ENCODE measurements at regions not wholly inside any gene's neighbourhood (a gene's known extent, or its start where the extent isn't known, plus 50 kb on each side); places are given as distances from the start of the nearest gene placed in this dataset.

DNA sequence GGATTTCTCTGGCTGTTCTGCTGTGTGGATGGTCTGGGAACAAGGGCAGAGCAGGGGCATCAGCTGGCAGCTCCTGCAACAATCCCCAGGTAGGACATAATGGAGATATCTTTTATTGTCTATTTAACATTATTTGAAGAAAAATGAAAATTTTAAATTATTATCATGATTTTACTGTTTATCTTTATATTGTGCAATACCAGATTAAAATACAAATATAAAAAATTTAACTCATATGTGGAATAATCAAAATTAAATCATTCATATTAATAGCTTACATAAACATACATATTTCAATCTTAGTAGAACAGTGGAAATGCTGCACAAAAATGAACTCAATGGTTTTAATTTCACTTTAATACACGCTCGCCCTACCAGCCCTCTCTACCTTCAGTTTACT, 70.6 kb upstream of the FAM110C start:
- H3K9ac ChIP-seq: no peak overlapping the region
- H3K4me3 Mint-ChIP-seq: no peak overlapping the region
- no peak overlapping the region for H3K4me3 ChIP-seq
- H3K79me2 ChIP-seq (ENCODE audit: low read depth): no peaks in the 10 kb centered on the region
- H3K36me3 Mint-ChIP-seq: no peaks in the 10 kb centered on the region
- no peaks in the 10 kb centered on the region for H3K36me3 ChIP-seq
- peaks cover 3% of the 10 kb centered on the region for H3K4me1 Mint-ChIP-seq
- H4K20me1 ChIP-seq (ENCODE audit: low read depth): no peaks in the 10 kb centered on the region
- no peaks in the 10 kb centered on the region for H3K27me3 Mint-ChIP-seq (ENCODE audit: insufficient read depth, low read depth)
- H3F3A ChIP-seq (ENCODE audit: low read depth): no peaks in the 10 kb centered on the region
- no peaks in the 10 kb centered on the region for H3K27me3 ChIP-seq
- H3K4me1 ChIP-seq: no peaks in the 10 kb centered on the region
- no peak overlapping the region for H3K27ac ChIP-seq
- no peaks in the 10 kb centered on the region for H3K9me3 ChIP-seq (ENCODE audit: low read depth)
- no peak overlapping the region for H3K27ac Mint-ChIP-seq
- no peak for DNase-seq (ENCODE audit: low spot score)
- H3K4me2 ChIP-seq: no peak overlapping the region
- TF ChIP-seq EZH2 (IDR thresholded peaks at IDR 0.05): no peak
- no peak for TF ChIP-seq EZH2phosphoT487 (IDR thresholded peaks at IDR 0.05)
- TF ChIP-seq, protein P1, sequence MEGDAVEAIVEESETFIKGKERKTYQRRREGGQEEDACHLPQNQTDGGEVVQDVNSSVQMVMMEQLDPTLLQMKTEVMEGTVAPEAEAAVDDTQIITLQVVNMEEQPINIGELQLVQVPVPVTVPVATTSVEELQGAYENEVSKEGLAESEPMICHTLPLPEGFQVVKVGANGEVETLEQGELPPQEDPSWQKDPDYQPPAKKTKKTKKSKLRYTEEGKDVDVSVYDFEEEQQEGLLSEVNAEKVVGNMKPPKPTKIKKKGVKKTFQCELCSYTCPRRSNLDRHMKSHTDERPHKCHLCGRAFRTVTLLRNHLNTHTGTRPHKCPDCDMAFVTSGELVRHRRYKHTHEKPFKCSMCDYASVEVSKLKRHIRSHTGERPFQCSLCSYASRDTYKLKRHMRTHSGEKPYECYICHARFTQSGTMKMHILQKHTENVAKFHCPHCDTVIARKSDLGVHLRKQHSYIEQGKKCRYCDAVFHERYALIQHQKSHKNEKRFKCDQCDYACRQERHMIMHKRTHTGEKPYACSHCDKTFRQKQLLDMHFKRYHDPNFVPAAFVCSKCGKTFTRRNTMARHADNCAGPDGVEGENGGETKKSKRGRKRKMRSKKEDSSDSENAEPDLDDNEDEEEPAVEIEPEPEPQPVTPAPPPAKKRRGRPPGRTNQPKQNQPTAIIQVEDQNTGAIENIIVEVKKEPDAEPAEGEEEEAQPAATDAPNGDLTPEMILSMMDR (IDR thresholded peaks at IDR 0.05): no peak
- no peak overlapping the region for H2AFZ ChIP-seq (replicated peaks)
- H3K9me3 Mint-ChIP-seq: peaks cover 4% of the 10 kb centered on the region

DNA sequence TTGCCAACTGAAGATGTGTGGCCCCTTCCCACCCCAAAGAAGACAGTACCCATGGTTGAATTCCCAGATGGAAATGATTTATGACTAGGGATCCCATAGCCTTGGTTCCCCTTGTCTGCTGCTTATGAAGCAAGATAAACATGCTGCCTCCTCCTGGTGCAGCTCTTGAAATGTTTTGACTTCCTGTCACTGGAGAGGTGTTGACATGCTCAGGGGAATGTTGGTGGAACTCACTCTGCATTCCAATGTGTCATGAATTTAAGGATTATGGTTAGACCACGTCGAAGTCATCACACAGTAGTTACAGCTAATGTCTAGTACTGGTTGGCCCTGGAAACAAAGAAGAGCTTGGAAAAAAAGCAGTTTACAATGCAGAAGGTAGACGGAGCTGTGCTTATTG, 69.0 kb upstream of the FAM110C start:
- peaks cover 4% of the 10 kb centered on the region for H3K9me3 Mint-ChIP-seq
- no peaks in the 10 kb centered on the region for H3K36me3 Mint-ChIP-seq
- H3F3A ChIP-seq (ENCODE audit: low read depth): no peaks in the 10 kb centered on the region
- H2AFZ ChIP-seq (replicated peaks): no peak overlapping the region
- no peaks in the 10 kb centered on the region for H4K20me1 ChIP-seq (ENCODE audit: low read depth)
- H3K27me3 Mint-ChIP-seq (ENCODE audit: insufficient read depth, low read depth): no peaks in the 10 kb centered on the region
- no peaks in the 10 kb centered on the region for H3K36me3 ChIP-seq
- H3K27ac Mint-ChIP-seq: no peak overlapping the region
- H3K27ac ChIP-seq: no peak overlapping the region
- no peaks in the 10 kb centered on the region for H3K79me2 ChIP-seq (ENCODE audit: low read depth)
- no peaks in the 10 kb centered on the region for H3K4me1 ChIP-seq
- peaks cover 3% of the 10 kb centered on the region for H3K4me1 Mint-ChIP-seq
- H3K9me3 ChIP-seq (ENCODE audit: low read depth): no peaks in the 10 kb centered on the region
- no peak overlapping the region for H3K9ac ChIP-seq
- H3K4me2 ChIP-seq: no peak overlapping the region
- DNase-seq (ENCODE audit: low spot score): no peak
- TF ChIP-seq EZH2 (IDR thresholded peaks at IDR 0.05): no peak
- TF ChIP-seq, protein P1 (IDR thresholded peaks at IDR 0.05): no peak
- TF ChIP-seq EZH2phosphoT487 (IDR thresholded peaks at IDR 0.05): no peak
- no peak overlapping the region for H3K4me3 ChIP-seq
- H3K4me3 Mint-ChIP-seq: no peak overlapping the region
- H3K27me3 ChIP-seq: no peaks in the 10 kb centered on the region

DNA sequence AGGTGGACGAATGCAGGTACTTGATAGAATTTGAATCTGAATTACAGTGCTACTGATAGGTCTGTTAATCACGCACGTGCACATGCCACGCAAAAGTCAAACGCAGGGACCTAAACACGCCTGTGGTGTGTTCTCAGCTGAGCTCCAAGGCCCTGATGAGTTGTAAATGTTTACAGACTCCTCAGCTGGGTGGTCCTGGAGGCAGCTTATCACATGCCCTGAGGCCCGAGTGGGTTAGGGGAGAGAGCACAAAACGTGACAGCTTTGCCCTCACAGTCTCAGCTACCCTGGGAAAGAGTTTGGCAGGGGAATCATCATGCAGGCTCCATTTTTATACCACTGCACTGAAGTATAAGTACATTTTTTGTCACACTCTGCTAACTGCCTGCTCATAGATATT, 68.3 kb upstream of the FAM110C start:
- Histone ChIP-seq H3K4me3 (no peak overlapping the region), H3K27ac (no peak overlapping the region), H3K79me2 (ENCODE audit: low read depth) (no peaks in the 10 kb centered on the region), H3K36me3 (no peaks in the 10 kb centered on the region), H3K9me3 (ENCODE audit: low read depth) (no peaks in the 10 kb centered on the region), H3K4me1 (no peaks in the 10 kb centered on the region), H4K20me1 (ENCODE audit: low read depth) (no peaks in the 10 kb centered on the region), H3K9ac (no peak overlapping the region), H3F3A (ENCODE audit: low read depth) (no peaks in the 10 kb centered on the region), H2AFZ (replicated peaks) (no peak overlapping the region), H3K4me2 (no peak overlapping the region), H3K27me3 (no peaks in the 10 kb centered on the region)
- Mint-ChIP-seq H3K36me3 (no peaks in the 10 kb centered on the region), H3K4me1 (peaks cover 3% of the 10 kb centered on the region), H3K9me3 (peaks cover 4% of the 10 kb centered on the region), H3K27ac (no peak overlapping the region), H3K4me3 (no peak overlapping the region), H3K27me3 (ENCODE audit: insufficient read depth, low read depth) (no peaks in the 10 kb centered on the region)
- TF ChIP-seq, protein P1 (IDR thresholded peaks at IDR 0.05): no peak
- TF ChIP-seq EZH2 (IDR thresholded peaks at IDR 0.05) (no peak), EZH2phosphoT487 (IDR thresholded peaks at IDR 0.05) (no peak)
- no peak for DNase-seq (ENCODE audit: low spot score)
